Hepatocyte (in vitro differentiated cells): ENCODE measurements at regions not wholly inside any gene's neighbourhood (a gene's known extent, or its start where the extent isn't known, plus 50 kb on each side); places are given as distances from the start of the nearest gene placed in this dataset.

Source experiments
- DNase-seq: peaks from one replicate; pipeline ENCODE4 v3.0.0-alpha.2; 2016; ENCODE audit warnings: low spot score
- H2AFZ ChIP-seq: fragments of 200-600 bp; sonication (generic); 2 replicates; pipeline ENCODE4 v1.6.0; 2016; ENCODE audit warnings: antibody characterized with exemption, mild to moderate bottlenecking
- H3K27ac ChIP-seq: fragments of 200-600 bp; sonication (generic); 2 replicates; pipeline ENCODE4 v1.5.1; 2016; ENCODE audit warnings: mild to moderate bottlenecking
- H3K27me3 ChIP-seq: fragments of 200-600 bp; sonication (generic); 2 replicates; pipeline ENCODE4 v1.6.1; 2016
- H3K36me3 ChIP-seq: fragments of 200-600 bp; sonication (generic); replicated peaks from 2 replicates; pipeline ENCODE4 v1.5.1; 2016; ENCODE audit warnings: low read depth; ENCODE audit not compliant: insufficient read depth
- H3K4me1 ChIP-seq: fragments of 200-600 bp; sonication (generic); 2 replicates; pipeline ENCODE4 v1.5.1; 2016; ENCODE audit warnings: mild to moderate bottlenecking, moderate library complexity; ENCODE audit not compliant: insufficient read depth
- H3K4me2 ChIP-seq: fragments of 200-600 bp; sonication (generic); 2 replicates; pipeline ENCODE4 v1.6.0; 2016
- H3K4me3 ChIP-seq: fragments of 200-600 bp; sonication (generic); 2 replicates; pipeline ENCODE4 v1.5.1; 2016; ENCODE audit warnings: mild to moderate bottlenecking
- H3K79me2 ChIP-seq: fragments of 200-600 bp; sonication (generic); 2 replicates; pipeline ENCODE4 v1.6.0; 2017; ENCODE audit warnings: mild to moderate bottlenecking
- H3K9me2 ChIP-seq: fragments of 200-600 bp; sonication (generic); replicated peaks from 2 replicates; pipeline ENCODE4 v1.6.0; 2017; ENCODE audit warnings: mild to moderate bottlenecking; ENCODE audit not compliant: insufficient read depth
- H3K9me3 ChIP-seq: fragments of 200-600 bp; sonication (generic); 2 replicates; pipeline ENCODE4 v1.5.1; 2016; ENCODE audit warnings: low read depth, mild to moderate bottlenecking
- H4K20me1 ChIP-seq: fragments of 200-600 bp; sonication (generic); 2 replicates; pipeline ENCODE4 v1.6.0; 2016; ENCODE audit warnings: mild to moderate bottlenecking; ENCODE audit not compliant: insufficient read depth, poor library complexity, severe bottlenecking
- EZH2 ChIP-seq: fragments of 200-600 bp; sonication (generic); IDR thresholded peaks from 2 replicates; pipeline ENCODE4 v1.6.1; 2016; ENCODE audit warnings: antibody characterized with exemption, mild to moderate bottlenecking, borderline replicate concordance
- EZH2phosphoT487 ChIP-seq: fragments of 200-600 bp; sonication (generic); IDR thresholded peaks from one replicate; pipeline ENCODE4 v1.6.1; 2018; ENCODE audit warnings: antibody characterized with exemption, mild to moderate bottlenecking, low read depth, moderate library complexity; ENCODE audit not compliant: unreplicated experiment, severe bottlenecking
- WGBS: methylation state at CpG from one replicate; pipeline ENCODE4 v1.1.6; 2016; ENCODE audit warnings: low lambda C conversion rate; ENCODE audit errors: missing lambda C conversion rate; 5-methylcytosine and 5-hydroxymethylcytosine counted together
- TF ChIP-seq, protein P1 (sequence below): fragments of 200-600 bp; sonication (generic); IDR thresholded peaks from 2 replicates; pipeline ENCODE4 v1.5.1; 2016; ENCODE audit warnings: antibody characterized with exemption, mild to moderate bottlenecking; ENCODE audit not compliant: poor library complexity

DNA sequence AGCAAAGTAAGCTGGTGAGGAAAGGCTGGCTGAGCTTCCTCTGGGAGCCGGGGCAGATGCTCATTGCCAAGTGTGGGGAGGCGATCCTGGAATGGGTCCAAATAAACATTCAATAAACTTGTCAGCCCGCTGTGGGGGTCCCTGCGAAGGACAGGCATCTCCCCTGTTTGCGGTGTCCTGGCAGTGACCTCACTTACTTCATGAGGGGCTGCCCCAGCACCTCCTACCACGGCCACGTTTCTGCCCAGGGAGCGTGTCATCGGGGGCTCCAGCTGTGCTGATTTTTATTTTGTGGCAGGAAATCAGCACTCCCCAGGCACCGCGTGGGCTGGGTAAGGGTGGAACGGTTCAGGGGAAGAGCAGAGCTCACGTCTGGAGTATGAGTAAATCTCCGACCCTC is 493.9 kb upstream of the B3GAT1 start:
- peaks cover 7% of the 10 kb centered on the region for H3K4me1 ChIP-seq
- H4K20me1 ChIP-seq, result no peaks in the 10 kb centered on the region
- DNase-seq, result no peak
- TF ChIP-seq EZH2phosphoT487 (no peak), EZH2 (no peak)
- TF ChIP-seq, protein P1, sequence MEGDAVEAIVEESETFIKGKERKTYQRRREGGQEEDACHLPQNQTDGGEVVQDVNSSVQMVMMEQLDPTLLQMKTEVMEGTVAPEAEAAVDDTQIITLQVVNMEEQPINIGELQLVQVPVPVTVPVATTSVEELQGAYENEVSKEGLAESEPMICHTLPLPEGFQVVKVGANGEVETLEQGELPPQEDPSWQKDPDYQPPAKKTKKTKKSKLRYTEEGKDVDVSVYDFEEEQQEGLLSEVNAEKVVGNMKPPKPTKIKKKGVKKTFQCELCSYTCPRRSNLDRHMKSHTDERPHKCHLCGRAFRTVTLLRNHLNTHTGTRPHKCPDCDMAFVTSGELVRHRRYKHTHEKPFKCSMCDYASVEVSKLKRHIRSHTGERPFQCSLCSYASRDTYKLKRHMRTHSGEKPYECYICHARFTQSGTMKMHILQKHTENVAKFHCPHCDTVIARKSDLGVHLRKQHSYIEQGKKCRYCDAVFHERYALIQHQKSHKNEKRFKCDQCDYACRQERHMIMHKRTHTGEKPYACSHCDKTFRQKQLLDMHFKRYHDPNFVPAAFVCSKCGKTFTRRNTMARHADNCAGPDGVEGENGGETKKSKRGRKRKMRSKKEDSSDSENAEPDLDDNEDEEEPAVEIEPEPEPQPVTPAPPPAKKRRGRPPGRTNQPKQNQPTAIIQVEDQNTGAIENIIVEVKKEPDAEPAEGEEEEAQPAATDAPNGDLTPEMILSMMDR, result no peak
- H3K4me2 ChIP-seq, result no peak overlapping the region
- 57% methylated on average over 14 of the region's 14 CpGs for WGBS
- no peaks in the 10 kb centered on the region for H3K9me3 ChIP-seq
- no peaks in the 10 kb centered on the region for H3K36me3 ChIP-seq
- H3K9me2 ChIP-seq, result no peaks in the 10 kb centered on the region
- H3K27me3 ChIP-seq, result no peaks in the 10 kb centered on the region
- no peak overlapping the region for H3K4me3 ChIP-seq
- no peak overlapping the region for H2AFZ ChIP-seq
- no peak overlapping the region for H3K27ac ChIP-seq
- no peaks in the 10 kb centered on the region for H3K79me2 ChIP-seq

- WGBS, result 77% methylated on average over 2 of the region's 2 CpGs
- no peaks in the 10 kb centered on the region for H3K36me3 ChIP-seq
- H3K79me2 ChIP-seq, result no peaks in the 10 kb centered on the region
- no peak overlapping the region for H3K27ac ChIP-seq
- no peaks in the 10 kb centered on the region for H3K9me3 ChIP-seq
- H3K9me2 ChIP-seq, result no peaks in the 10 kb centered on the region
- no peak for DNase-seq
- no peak overlapping the region for H3K4me2 ChIP-seq
- TF ChIP-seq, protein P1, result no peak
- TF ChIP-seq EZH2phosphoT487, result no peak
- no peak for TF ChIP-seq EZH2
- H2AFZ ChIP-seq, result no peak overlapping the region
- no peaks in the 10 kb centered on the region for H3K27me3 ChIP-seq
- H3K4me1 ChIP-seq, result peaks cover 7% of the 10 kb centered on the region
- H4K20me1 ChIP-seq, result no peaks in the 10 kb centered on the region
- H3K4me3 ChIP-seq, result no peak overlapping the region
Measured at GRCh38 chr11:134905517-134905916, 493.5 kb upstream of the B3GAT1 start.

- Histone ChIP-seq H3K79me2 (no peaks in the 10 kb centered on the region), H3K9me3 (no peaks in the 10 kb centered on the region), H3K4me3 (no peak overlapping the region), H3K36me3 (no peaks in the 10 kb centered on the region), H4K20me1 (no peaks in the 10 kb centered on the region), H3K4me2 (no peak overlapping the region), H3K4me1 (peaks cover 7% of the 10 kb centered on the region), H3K9me2 (no peaks in the 10 kb centered on the region), H3K27me3 (no peaks in the 10 kb centered on the region), H2AFZ (no peak overlapping the region), H3K27ac (no peak overlapping the region)
- DNase-seq, result no peak
- WGBS, result 85% methylated on average over 8 of the region's 8 CpGs
- no peak for TF ChIP-seq EZH2
- TF ChIP-seq EZH2phosphoT487, result no peak
- TF ChIP-seq, protein P1, result no peak
Measured at GRCh38 chr11:134904103-134904790, 492.2 kb upstream of the B3GAT1 start.
